A549 (cell line): ENCODE measurements at regions not wholly inside any gene's neighbourhood (a gene's known extent, or its start where the extent isn't known, plus 50 kb on each side); places are given as distances from the start of the nearest gene placed in this dataset.
A peak's percentile ranks its signal among the peaks of the same experiment; 100 is the strongest.

ENCODE experiments used
- ATAC-seq, 2 experiments: fragments of 200-7000 bp in 1 of 2; fragments of >200 bp in 1 of 2; cut with Nextera tagmentation in 1 of 2; cut with Tn5 transposase in 1 of 2; 3 replicates each; pipeline versions ENCODE4 v1.8.0 to v1.9.1; 2018 to 2020; ENCODE audit warnings: mild to moderate bottlenecking in 1 of 2, moderate library complexity in 1 of 2
- CTCF ChIA-PET: fragments of 300-600 bp; sonication (Branson Sonifier 250); formaldehyde crosslinking; extraction: SDS; loops from one replicate; lab custom pipeline; 2021; ENCODE audit warnings: antibody characterized with exemption, inconsistent platforms; lab: Yijun Ruan, JAX
- POLR2A ChIA-PET: fragments of 350-600 bp; formaldehyde crosslinking; extraction: SDS; loops from one replicate; lab custom pipeline; 2021; ENCODE audit warnings: antibody characterized with exemption, inconsistent platforms; lab: Yijun Ruan, JAX
- DNase-seq, 2 experiments: peaks; one replicate each; pipeline versions ENCODE4 v3.0.0 to v3.0.0-alpha.2; 2011 to 2016; ENCODE audit warnings: low read depth in 1 of 2, low spot score in 1 of 2
- FAIRE-seq: peaks from 2 replicates; lab custom pipeline; 2011; peaks lifted over from hg19 to GRCh38; lab: Jason Lieb, UNC
- H3K27ac ChIP-seq, 2 experiments: fragments of >200 bp; sonication (Bioruptor Twin); formaldehyde crosslinking; 3 replicates each; pipeline ENCODE4 v1.5.1; 2016 to 2017
- H3K4me1 ChIP-seq: fragments of >200 bp; sonication (Bioruptor Twin); formaldehyde crosslinking; 3 replicates; pipeline ENCODE4 v1.6.1; 2016
- H3K4me2 ChIP-seq: fragments of >200 bp; sonication (Bioruptor Twin); formaldehyde crosslinking; 3 replicates; pipeline ENCODE4 v1.6.1; 2016
- H3K4me3 ChIP-seq: fragments of >200 bp; sonication (Bioruptor Twin); formaldehyde crosslinking; 3 replicates; pipeline ENCODE4 v1.5.1; 2016
- H3K9me3 ChIP-seq: fragments of >200 bp; sonication (Bioruptor Twin); formaldehyde crosslinking; 3 replicates; pipeline ENCODE4 v1.6.1; 2016
- CEBPB ChIP-seq, 2 experiments: fragments of >200 bp in 1 of 2; sonication (Bioruptor Twin) in 1 of 2; formaldehyde crosslinking in 1 of 2; IDR thresholded peaks; 2 replicates each; pipeline ENCODE4 v1.6.1; 2012 to 2016
- CTCF ChIP-seq: fragments of >200 bp; sonication (Bioruptor Twin); formaldehyde crosslinking; IDR thresholded peaks from 3 replicates; pipeline ENCODE4 v1.5.1; 2016
- ELK1 ChIP-seq: fragments of 150-350 bp; IDR thresholded peaks from 2 replicates; pipeline ENCODE4 v1.6.1; 2014; ENCODE audit warnings: low read depth, mild to moderate bottlenecking, low read length
- RAD21 ChIP-seq, 2 experiments: fragments of >200 bp in 1 of 2; sonication (Bioruptor Twin) in 1 of 2; formaldehyde crosslinking in 1 of 2; IDR thresholded peaks in 1 of 2; conservative IDR thresholded peaks in 1 of 2; 2 replicates in 1 of 2; 3 replicates in 1 of 2; pipeline ENCODE4 v1.6.1; 2012 to 2018; ENCODE audit warnings: inconsistent platforms in 1 of 2
- SMC3 ChIP-seq: fragments of >200 bp; sonication (Bioruptor Twin); formaldehyde crosslinking; IDR thresholded peaks from 3 replicates; pipeline ENCODE4 v1.6.1; 2018; ENCODE audit warnings: inconsistent platforms
- WGBS: methylation state at CpG from one replicate; pipeline ENCODE4 v1.1.6; 2017; ENCODE audit errors: missing lambda C conversion rate; 5-methylcytosine and 5-hydroxymethylcytosine counted together

- Histone ChIP-seq H3K4me1 (0 out of 3 replicates have a peak, but pooled peaks cover 4% of the 10 kb centered on the region), H3K9me3 (no peaks in the 10 kb centered on the region), H3K27ac (peak overlapping the region in 1 of 2 experiments; percentile 55; a peak in 1 of 6 replicates)
- ATAC-seq (peak in 1 of 2 experiments; percentile 80; a peak in 3 of 6 replicates), DNase-seq (peak in 1 of 2 experiments; percentile 70)
- no peak for TF ChIP-seq ELK1
- peak; percentile 43 for TF ChIP-seq CTCF
- peak; percentile 55 for TF ChIP-seq SMC3
- peak; percentile 60 to 66 for TF ChIP-seq RAD21 (conservative IDR thresholded peaks at IDR 0.05 in 1 of 2, IDR thresholded peaks at IDR 0.05 in 1 of 2)
- TF ChIP-seq CEBPB (IDR thresholded peaks at IDR 0.05) = 0 out of 4 replicates have a peak, but pooled peaks of 1 of the 2 experiments have one; percentile 19
- TF ChIP-seq, all 56 proteins: peak for 4
- ChIA-PET CTCF (interaction anchor here (0.7 to 1.7 kb wide), 2 partner anchors 24 to 321 kb away, joined by 3 to 10 read pairs; no protein-coding TSS in a partner anchor), POLR2A (interaction anchor here (0.6 kb wide), 1 partner anchor 33 kb away, joined by 4 read pairs; no protein-coding TSS in a partner anchor)
- 13% methylated on average over 2 of the region's 2 CpGs for WGBS
- H3K4me3 ChIP-seq = no peak overlapping the region
- 0 out of 3 replicates have a peak overlapping the region, but pooled peaks have one; percentile 18 for H3K4me2 ChIP-seq
- FAIRE-seq = no peak
Observed at GRCh38 chr10:37434091-37434490, 308.7 kb downstream of the ANKRD30A start.
